ENCODE measurements at regions not wholly inside any gene's neighbourhood (a gene's known extent, or its start where the extent isn't known, plus 50 kb on each side); places are given as distances from the start of the nearest gene placed in this dataset.

- no peaks in the 10 kb centered on the region for H3K4me1 ChIP-seq
- H3K36me3 ChIP-seq: no peaks in the 10 kb centered on the region
- intact Hi-C loops (cut with DNase I): no loop called here
- no peaks in the 10 kb centered on the region for H3K9me3 ChIP-seq
- no peaks in the 10 kb centered on the region for H3K27me3 ChIP-seq
- no peak overlapping the region for H3K4me3 ChIP-seq
- TF ChIP-seq CTCF (IDR thresholded peaks at IDR 0.05) (no peak), POLR2A (IDR thresholded peaks at IDR 0.05) (no peak)
- DNase-seq (no peak), ATAC-seq (no peak)
- no peak overlapping the region for H3K27ac ChIP-seq
These were observed 962.2 kb downstream of the ADGRL2 start for GRCh38 chr1:82762829-82763532.

GRCh38 chr1:82759035-82759434, 958.3 kb downstream of the ADGRL2 start:
- Histone ChIP-seq H3K9me3 (no peaks in the 10 kb centered on the region), H3K27me3 (no peaks in the 10 kb centered on the region), H3K27ac (no peak overlapping the region), H3K4me1 (no peaks in the 10 kb centered on the region), H3K36me3 (no peaks in the 10 kb centered on the region), H3K4me3 (no peak overlapping the region)
- WGBS, 4 donors: 82 to 90% (median 87%) methylated on average over 3 of the region's 3 CpGs
- no peak for DNase-seq
- TF ChIP-seq CTCF (IDR thresholded peaks at IDR 0.05): no peak
- TF ChIP-seq POLR2A (IDR thresholded peaks at IDR 0.05): no peak
- no peak for ATAC-seq
- intact Hi-C loops (cut with DNase I): no loop called here

- 89 to 93% (median 90%) methylated on average over 4 of the region's 4 CpGs for WGBS, 4 donors
- no peaks in the 10 kb centered on the region for H3K36me3 ChIP-seq
These were observed 954.9 kb downstream of the ADGRL2 start for GRCh38 chr1:82755671-82756070.

DNA sequence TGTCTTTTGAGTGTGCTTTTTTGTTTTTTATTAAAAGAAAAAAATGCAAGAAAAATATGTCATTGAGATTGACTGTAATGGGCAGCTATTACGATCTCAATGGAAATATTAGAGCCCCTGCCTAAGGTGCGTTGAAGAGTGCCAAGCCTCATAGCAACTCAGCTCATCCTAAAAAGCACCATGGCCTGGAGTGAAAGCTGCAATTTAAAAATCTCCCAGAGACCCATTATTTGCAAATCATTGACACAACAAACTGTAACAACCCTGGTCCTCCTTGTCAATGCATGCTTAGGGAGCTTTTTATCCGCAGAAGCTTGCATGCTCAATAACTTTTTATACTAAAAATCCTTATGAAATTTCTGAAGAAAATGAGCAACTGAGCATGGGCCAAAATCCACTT, 954.5 kb downstream of the ADGRL2 start:
- ATAC-seq (no peak), DNase-seq (no peak)
- H3K27me3 ChIP-seq: no peaks in the 10 kb centered on the region
- no peaks in the 10 kb centered on the region for H3K9me3 ChIP-seq
- intact Hi-C loops (cut with DNase I): no loop called here
- TF ChIP-seq POLR2A (IDR thresholded peaks at IDR 0.05) (no peak), CTCF (IDR thresholded peaks at IDR 0.05) (no peak)
- WGBS, 4 donors: 93 to 98% (median 95%) methylated on average over 3 of the region's 3 CpGs
- no peaks in the 10 kb centered on the region for H3K36me3 ChIP-seq
- H3K27ac ChIP-seq: no peak overlapping the region
- no peaks in the 10 kb centered on the region for H3K4me1 ChIP-seq
- H3K4me3 ChIP-seq: no peak overlapping the region

More at GRCh38 chr1:82755671-82756070, 954.9 kb downstream of the ADGRL2 start:
- TF ChIP-seq POLR2A (IDR thresholded peaks at IDR 0.05) (no peak), CTCF (IDR thresholded peaks at IDR 0.05) (no peak)
- intact Hi-C loops (cut with DNase I): no loop called here
- Histone ChIP-seq H3K4me1 (no peaks in the 10 kb centered on the region), H3K9me3 (no peaks in the 10 kb centered on the region), H3K4me3 (no peak overlapping the region), H3K27ac (no peak overlapping the region), H3K27me3 (no peaks in the 10 kb centered on the region)
- DNase-seq (no peak), ATAC-seq (no peak)
